Activated naive CD8-positive, alpha-beta T cell treated with anti-CD3 and anti-CD28 coated beads for 36 hours (primary cell): ENCODE measurements at regions not wholly inside any gene's neighbourhood (a gene's known extent, or its start where the extent isn't known, plus 50 kb on each side); places are given as distances from the start of the nearest gene placed in this dataset.
"Not testable (repeated sequence)": the region's sequence is repeated elsewhere in the genome, so short reads cannot be mapped to it uniquely, and the experiment has no call there.

ENCODE experiments used
- DNase-seq: peaks from one replicate; pipeline ENCODE4 v3.0.0; 2021
- H3K27ac Mint-ChIP-seq: one replicate; pipeline ENCODE4 v1.8.0; 2022; ENCODE audit warnings: mild to moderate bottlenecking, moderate library complexity, mixed read lengths
- H3K27me3 Mint-ChIP-seq: one replicate; pipeline ENCODE4 v1.8.0; 2022; ENCODE audit warnings: mild to moderate bottlenecking, mixed read lengths
- H3K36me3 Mint-ChIP-seq: one replicate; pipeline ENCODE4 v1.8.0; 2021; ENCODE audit warnings: mild to moderate bottlenecking, mixed read lengths
- H3K4me1 Mint-ChIP-seq: one replicate; pipeline ENCODE4 v1.8.0; 2021; ENCODE audit warnings: mixed read lengths
- H3K4me3 Mint-ChIP-seq: one replicate; pipeline ENCODE4 v1.8.0; 2022; ENCODE audit warnings: mild to moderate bottlenecking, moderate library complexity, mixed read lengths
- H3K9me3 Mint-ChIP-seq: one replicate; pipeline ENCODE4 v1.8.0; 2022; ENCODE audit warnings: mixed read lengths

DNA sequence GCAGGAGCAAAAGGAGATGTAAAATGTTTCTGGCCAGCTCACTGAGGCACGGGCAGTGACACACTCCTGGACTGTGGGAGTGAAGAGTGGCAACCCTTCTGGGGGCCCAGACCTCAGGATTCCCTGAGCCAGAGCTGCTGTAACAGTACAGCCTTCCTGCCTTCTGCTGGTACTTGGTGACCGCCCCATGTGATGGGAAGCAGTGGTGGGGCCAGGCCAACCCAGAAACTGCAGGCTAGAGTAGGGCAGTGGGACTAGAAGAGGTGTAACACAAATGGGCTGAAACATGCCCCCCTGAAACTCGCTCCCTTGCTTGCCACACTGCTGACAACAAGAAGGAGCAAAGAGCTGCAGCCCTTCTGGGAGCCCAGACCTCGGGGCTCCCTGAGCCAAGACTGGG is 217.1 kb upstream of the TRPC4 start:
- Mint-ChIP-seq H3K4me3 (no peak overlapping the region), H3K27ac (no peak overlapping the region), H3K36me3 (no peaks in the 10 kb centered on the region), H3K4me1 (no peaks in the 10 kb centered on the region), H3K27me3 (no peaks in the 10 kb centered on the region), H3K9me3 (peaks cover 14% of the 10 kb centered on the region)
- no peak for DNase-seq

DNA sequence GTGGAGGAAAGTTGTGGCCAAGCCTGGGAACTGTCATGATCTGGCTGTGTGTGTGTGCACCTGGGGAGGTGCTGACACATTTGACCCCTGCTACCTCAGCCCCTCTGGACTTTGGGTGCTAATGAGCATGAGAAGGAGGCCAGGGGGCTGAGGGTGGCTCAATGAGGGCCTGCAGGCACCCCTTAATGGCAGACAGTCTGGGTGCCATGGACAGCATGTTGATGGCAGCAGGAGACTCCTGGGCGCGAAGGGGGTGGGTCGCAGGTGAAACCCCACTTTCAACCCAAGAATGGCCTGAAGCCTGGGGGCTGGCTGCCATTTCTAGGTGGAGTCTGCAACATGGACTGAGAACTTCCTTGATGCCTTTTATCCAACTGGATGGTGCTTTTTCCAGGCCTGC is 216.4 kb upstream of the TRPC4 start:
- Mint-ChIP-seq H3K4me1 (no peaks in the 10 kb centered on the region), H3K27me3 (no peaks in the 10 kb centered on the region), H3K27ac (no peak overlapping the region), H3K4me3 (no peak overlapping the region), H3K36me3 (no peaks in the 10 kb centered on the region), H3K9me3 (peaks cover 20% of the 10 kb centered on the region)
- DNase-seq, result no peak

DNA sequence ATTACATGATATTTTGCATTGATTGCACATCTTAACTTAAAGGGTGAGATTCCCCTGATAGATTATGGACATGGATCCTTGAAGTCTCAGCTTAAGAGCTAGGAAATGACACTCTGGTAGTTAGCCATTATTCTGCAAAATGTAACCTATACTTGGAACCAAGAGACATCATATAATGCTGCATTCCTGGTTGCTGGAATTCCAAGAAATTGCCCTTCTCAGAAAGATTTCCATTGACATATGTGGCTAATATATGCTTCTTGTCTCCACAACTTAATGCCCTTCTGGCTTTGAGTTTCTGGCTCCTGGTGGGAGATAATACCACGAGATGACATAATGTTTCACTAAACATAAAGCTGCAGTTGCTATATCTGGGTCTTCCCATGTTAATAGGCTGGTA is 204.4 kb upstream of the TRPC4 start:
- H3K27ac Mint-ChIP-seq, result no peak overlapping the region
- no peak overlapping the region for H3K4me3 Mint-ChIP-seq
- H3K9me3 Mint-ChIP-seq, result peaks cover 4% of the 10 kb centered on the region
- H3K36me3 Mint-ChIP-seq, result no peaks in the 10 kb centered on the region
- no peaks in the 10 kb centered on the region for H3K4me1 Mint-ChIP-seq
- no peaks in the 10 kb centered on the region for H3K27me3 Mint-ChIP-seq
- no peak for DNase-seq

DNA sequence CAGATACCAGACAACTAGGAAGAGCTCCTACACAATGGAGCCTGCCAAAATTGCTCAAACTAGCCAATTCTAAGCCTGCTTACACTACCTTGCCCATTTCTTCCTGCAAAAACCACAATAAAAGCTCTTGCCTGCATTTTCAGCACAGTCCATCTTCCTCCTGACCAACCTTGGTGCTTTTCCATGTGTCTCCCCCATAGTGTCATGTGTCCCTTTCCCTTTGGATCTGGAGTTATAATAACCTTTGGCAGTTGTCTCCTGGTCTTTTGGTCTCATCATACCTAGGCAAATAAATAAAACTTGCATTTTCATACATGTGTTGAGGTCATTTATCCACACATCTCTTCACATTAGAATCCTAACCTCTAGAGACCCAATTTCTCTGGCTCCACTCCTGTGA is 203.1 kb upstream of the TRPC4 start:
- Mint-ChIP-seq H3K36me3 (no peaks in the 10 kb centered on the region), H3K27me3 (no peaks in the 10 kb centered on the region), H3K4me3 (no peak overlapping the region), H3K27ac (no peak overlapping the region), H3K9me3 (peaks cover 6% of the 10 kb centered on the region), H3K4me1 (no peaks in the 10 kb centered on the region)
- DNase-seq, result no peak

DNA sequence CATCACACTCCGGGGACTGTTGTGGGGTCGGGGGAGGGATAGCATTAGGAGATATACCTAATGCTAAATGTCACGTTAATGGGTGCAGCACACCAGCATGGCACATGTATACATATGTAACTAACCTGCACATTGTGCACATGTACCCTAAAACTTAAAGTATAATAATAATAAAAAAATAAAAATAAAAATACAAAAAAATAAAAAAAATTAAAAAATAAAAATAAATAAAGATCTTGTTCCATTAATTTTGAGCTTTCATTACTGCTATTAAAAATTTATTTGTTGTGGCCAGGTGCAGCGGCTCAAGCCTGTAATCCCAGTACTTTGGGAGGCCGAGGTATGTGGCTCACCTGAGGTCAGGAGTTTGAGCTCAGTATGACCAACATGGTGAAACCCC is 201.8 kb upstream of the TRPC4 start:
- not testable (repeated sequence) for H3K9me3 Mint-ChIP-seq, H3K4me1 Mint-ChIP-seq, H3K27me3 Mint-ChIP-seq, H3K27ac Mint-ChIP-seq, H3K36me3 Mint-ChIP-seq, H3K4me3 Mint-ChIP-seq, DNase-seq

DNA sequence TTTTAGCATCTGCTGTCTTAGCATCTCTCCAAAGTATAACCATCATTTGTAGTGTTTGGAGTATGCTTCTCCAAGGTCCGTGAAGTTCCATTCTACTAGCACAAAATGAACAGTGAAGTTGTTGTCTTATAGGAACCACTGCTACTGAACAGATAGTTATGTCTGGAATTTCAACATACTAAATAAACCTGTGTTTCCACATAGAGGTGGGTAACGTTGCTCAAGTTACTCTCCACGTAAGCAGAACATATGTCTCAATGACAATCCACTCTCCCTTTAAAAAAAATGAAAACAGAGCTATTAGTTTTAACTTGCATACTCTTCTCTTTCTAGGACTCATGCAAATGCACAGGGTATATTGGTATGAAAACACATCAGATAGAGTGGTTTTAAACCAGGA is 184.3 kb upstream of the TRPC4 start:
- DNase-seq, result no peak
- H3K27me3 Mint-ChIP-seq, result no peaks in the 10 kb centered on the region
- no peaks in the 10 kb centered on the region for H3K36me3 Mint-ChIP-seq
- H3K4me1 Mint-ChIP-seq, result no peaks in the 10 kb centered on the region
- H3K27ac Mint-ChIP-seq, result no peak overlapping the region
- no peak overlapping the region for H3K4me3 Mint-ChIP-seq
- H3K9me3 Mint-ChIP-seq, result no peaks in the 10 kb centered on the region

DNA sequence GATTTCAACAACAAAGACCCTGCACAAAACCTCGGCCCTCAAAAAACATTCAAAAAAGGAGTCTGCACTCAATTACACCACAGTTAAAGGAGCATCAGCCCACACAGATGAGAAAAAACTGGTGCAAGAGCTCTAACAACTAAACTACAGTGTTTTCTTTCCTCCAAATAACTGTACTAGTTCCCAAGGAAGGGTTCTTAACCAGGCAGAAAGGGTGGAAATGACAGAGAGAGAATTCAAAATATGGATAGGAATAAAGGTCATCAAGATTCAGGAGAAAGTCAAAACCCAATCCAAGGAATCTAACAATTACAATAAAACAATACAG is 176.4 kb upstream of the TRPC4 start:
- Mint-ChIP-seq H3K4me1 (no peaks in the 10 kb centered on the region), H3K27me3 (no peaks in the 10 kb centered on the region), H3K4me3 (no peak overlapping the region), H3K36me3 (peaks cover 9% of the 10 kb centered on the region), H3K27ac (no peak overlapping the region), H3K9me3 (peaks cover 12% of the 10 kb centered on the region)
- DNase-seq, result no peak

DNA sequence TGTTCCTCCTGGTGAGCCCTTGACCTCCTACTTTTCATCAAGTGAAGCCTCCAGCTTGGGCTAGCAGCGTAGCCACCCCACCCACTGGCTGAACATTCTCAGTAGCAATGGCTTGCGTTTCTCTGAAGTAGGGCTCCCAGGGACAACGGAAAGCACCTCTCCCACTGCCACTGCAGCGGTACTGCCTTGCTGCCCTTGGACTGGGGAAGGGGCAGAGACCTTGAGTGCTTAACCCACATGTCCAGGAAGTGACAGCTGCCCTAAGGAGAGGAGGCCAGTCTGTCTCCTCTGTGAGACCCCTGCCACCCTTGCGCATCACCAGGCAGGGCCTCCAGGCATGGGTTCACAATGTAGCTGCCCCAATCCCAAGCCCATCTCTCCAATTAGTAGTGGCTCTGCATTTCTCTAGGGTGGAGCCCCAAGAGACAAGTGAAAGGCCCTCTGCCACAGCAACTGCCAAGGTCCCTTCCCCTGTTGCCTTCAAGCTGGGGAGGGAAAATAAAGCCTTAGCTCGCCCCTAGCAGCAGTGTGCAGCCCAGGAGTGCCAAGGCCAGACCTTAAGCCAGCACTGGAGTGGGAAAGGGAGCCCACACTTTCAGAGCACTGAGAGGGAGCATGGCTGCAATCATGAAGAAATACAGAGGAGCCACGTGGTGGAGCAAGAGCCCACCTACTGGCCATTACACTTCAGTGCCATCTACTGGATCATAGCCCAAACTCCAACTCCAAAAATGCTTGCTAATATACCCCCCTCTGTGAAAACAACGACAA is 175.9 kb upstream of the TRPC4 start:
- Mint-ChIP-seq H3K4me1 (no peaks in the 10 kb centered on the region), H3K4me3 (no peak overlapping the region)

DNA sequence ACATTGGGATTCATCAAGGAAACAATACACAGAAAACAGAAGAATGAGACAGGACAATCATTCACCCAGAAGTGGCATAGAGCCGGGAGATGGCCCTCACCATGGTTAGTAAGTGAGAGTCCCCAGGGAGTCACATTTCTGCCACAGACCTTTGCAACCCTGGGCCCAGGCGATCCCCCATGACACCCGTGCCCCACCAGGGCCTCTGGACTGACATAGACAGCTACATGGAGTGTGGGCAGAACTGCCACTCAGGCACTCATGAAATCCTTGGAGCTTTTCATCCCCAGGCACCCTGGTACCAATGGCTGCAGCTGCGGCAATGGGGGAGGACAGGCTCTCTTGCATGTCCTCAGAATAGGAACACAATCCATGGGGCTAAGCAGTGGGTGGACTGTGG is 174.5 kb upstream of the TRPC4 start:
- no peaks in the 10 kb centered on the region for H3K27me3 Mint-ChIP-seq
- peaks cover 16% of the 10 kb centered on the region for H3K9me3 Mint-ChIP-seq
- no peak overlapping the region for H3K4me3 Mint-ChIP-seq
- no peaks in the 10 kb centered on the region for H3K4me1 Mint-ChIP-seq
- DNase-seq, result no peak
- H3K36me3 Mint-ChIP-seq, result peaks cover 11% of the 10 kb centered on the region
- H3K27ac Mint-ChIP-seq, result no peak overlapping the region

More for the DNA sequence above, 175.9 kb upstream of the TRPC4 start:
- H3K36me3 Mint-ChIP-seq, result peaks cover 9% of the 10 kb centered on the region
- H3K27ac Mint-ChIP-seq, result no peak overlapping the region
- no peaks in the 10 kb centered on the region for H3K27me3 Mint-ChIP-seq
- peaks cover 12% of the 10 kb centered on the region for H3K9me3 Mint-ChIP-seq
- no peak for DNase-seq

DNA sequence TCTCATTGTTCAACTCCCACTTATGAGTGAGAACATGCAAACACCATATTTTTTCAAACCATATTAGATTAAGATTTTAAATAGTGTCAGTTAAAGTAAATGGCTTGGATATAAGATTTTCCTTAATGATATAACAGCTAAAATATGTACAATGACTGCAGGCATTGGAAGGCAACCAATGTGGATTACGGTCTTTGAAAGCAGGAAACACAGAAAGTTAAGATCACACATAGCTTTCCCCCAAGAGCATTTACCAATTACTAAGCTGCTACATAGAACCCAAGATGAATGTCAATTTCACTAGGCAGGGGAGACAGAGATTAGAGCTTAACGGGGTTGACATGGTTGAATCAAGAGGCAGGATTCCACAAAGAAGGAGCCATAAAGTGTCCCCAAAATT is 173.2 kb upstream of the TRPC4 start:
- peaks cover 11% of the 10 kb centered on the region for H3K36me3 Mint-ChIP-seq
- H3K9me3 Mint-ChIP-seq, result peaks cover 14% of the 10 kb centered on the region
- no peak overlapping the region for H3K27ac Mint-ChIP-seq
- no peaks in the 10 kb centered on the region for H3K4me1 Mint-ChIP-seq
- DNase-seq, result no peak
- H3K4me3 Mint-ChIP-seq, result no peak overlapping the region
- H3K27me3 Mint-ChIP-seq, result no peaks in the 10 kb centered on the region

DNA sequence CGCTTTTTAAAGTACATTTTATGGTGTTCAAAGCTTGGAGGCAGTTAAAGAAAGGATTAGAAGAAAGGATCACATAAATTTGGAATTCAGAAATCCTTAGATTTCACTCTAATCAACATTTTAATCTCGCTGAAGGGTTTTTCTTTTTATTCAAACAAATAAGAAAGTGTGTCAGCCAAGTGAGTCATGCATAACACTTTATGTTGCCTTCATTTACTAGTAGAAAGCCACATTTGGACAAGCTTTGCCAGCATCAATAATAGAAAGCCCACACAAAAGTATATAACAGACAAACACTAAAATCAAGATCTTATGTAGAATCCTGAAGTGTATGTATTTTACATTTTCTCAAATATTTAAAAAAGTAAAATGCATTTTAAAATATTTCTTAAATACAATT is 154.9 kb upstream of the TRPC4 start:
- Mint-ChIP-seq H3K27me3 (no peaks in the 10 kb centered on the region), H3K36me3 (no peaks in the 10 kb centered on the region), H3K4me1 (no peaks in the 10 kb centered on the region)

DNA sequence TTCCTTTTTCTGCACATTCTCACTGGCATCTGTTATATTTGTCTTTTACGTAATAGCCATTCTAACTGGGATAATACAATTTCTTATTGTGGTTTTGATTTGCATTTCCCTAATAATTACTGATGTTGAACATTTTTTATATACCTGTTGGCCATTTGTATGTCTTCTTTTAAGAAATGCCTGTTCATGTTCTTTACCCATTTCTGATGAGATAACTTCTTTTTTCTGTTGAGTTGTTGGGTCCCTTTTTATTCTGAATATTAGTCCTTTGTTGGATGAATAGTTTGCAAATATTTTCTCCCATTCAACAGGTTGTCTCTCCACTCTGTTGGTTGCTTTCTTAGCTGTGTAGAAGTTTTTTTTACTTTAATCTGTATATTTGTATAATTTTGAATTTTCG is 147.7 kb upstream of the TRPC4 start:
- Mint-ChIP-seq H3K36me3 (no peaks in the 10 kb centered on the region), H3K27me3 (no peaks in the 10 kb centered on the region), H3K4me3 (no peak overlapping the region), H3K4me1 (no peaks in the 10 kb centered on the region), H3K9me3 (peaks cover 42% of the 10 kb centered on the region), H3K27ac (no peak overlapping the region)
- no peak for DNase-seq

More for the DNA sequence above, 154.9 kb upstream of the TRPC4 start:
- Mint-ChIP-seq H3K9me3 (peaks cover 25% of the 10 kb centered on the region), H3K27ac (no peak overlapping the region), H3K4me3 (no peak overlapping the region)
- DNase-seq, result no peak

DNA sequence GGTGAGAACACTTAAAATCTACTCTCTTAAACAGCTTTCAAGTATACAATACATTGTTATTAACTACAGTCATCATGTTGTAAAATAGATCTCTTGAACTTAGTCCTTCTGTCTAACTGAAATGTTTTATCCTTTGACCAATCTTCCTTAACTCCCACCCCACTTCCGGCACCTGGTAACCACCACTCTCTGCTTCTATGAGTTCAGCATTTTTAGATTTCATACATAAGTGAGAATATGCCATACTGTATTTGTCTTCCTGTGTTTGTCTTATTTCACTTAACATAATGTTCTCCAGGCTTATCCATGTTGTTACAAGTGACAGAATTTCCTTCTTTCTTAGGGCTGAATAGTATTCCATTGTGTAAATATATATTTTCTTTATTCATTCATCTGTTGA is 144.1 kb upstream of the TRPC4 start:
- H3K27ac Mint-ChIP-seq, result no peak overlapping the region
- no peaks in the 10 kb centered on the region for H3K27me3 Mint-ChIP-seq
- no peaks in the 10 kb centered on the region for H3K36me3 Mint-ChIP-seq
- no peak overlapping the region for H3K4me3 Mint-ChIP-seq
- H3K9me3 Mint-ChIP-seq, result peaks cover 20% of the 10 kb centered on the region
- DNase-seq, result no peak
- H3K4me1 Mint-ChIP-seq, result no peaks in the 10 kb centered on the region

DNA sequence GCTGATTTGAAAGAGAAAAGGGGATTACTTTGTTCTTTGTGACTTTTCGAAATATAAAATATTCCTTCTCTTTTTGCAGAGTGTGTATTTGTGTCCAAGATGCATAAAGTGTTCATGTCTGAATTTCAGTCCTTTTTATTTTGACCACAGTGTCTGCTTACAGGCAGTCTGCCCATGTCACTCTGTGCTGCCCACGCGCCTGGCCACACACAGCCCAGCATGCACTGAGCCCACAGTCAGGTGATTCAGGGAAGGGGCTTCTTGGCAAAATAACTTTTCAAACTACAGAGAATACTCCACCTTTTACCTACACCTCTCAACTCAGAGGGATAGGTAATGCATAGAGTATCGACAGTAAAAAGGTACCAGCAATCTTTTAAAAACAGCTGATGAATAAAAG is 142.5 kb upstream of the TRPC4 start:
- no peaks in the 10 kb centered on the region for H3K27me3 Mint-ChIP-seq
- no peaks in the 10 kb centered on the region for H3K36me3 Mint-ChIP-seq
- no peak for DNase-seq
- peaks cover 9% of the 10 kb centered on the region for H3K9me3 Mint-ChIP-seq
- no peaks in the 10 kb centered on the region for H3K4me1 Mint-ChIP-seq
- H3K27ac Mint-ChIP-seq, result no peak overlapping the region
- no peak overlapping the region for H3K4me3 Mint-ChIP-seq

DNA sequence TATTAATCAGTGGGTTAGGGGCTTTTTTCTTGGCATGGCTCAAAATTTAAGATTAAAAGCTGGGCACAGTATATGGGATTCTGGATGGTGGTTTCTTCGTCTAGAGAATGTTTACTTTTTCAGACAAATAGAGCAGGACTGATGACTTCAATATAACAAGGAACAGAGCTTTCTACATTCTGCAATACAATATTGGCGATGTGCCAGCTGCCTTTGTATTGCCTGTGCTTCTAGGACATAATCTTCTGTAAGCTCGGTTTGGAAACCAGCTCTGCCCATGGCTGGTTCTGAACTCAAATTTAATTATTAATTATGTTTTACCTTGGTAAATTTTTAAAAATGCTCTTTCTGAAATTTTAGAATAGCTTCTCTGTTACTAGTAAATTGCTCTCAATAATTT is 139.1 kb upstream of the TRPC4 start:
- no peaks in the 10 kb centered on the region for H3K27me3 Mint-ChIP-seq
- H3K36me3 Mint-ChIP-seq, result no peaks in the 10 kb centered on the region
- no peak overlapping the region for H3K27ac Mint-ChIP-seq
- DNase-seq, result no peak
- H3K4me1 Mint-ChIP-seq, result no peaks in the 10 kb centered on the region
- H3K9me3 Mint-ChIP-seq, result peaks cover 5% of the 10 kb centered on the region
- no peak overlapping the region for H3K4me3 Mint-ChIP-seq

DNA sequence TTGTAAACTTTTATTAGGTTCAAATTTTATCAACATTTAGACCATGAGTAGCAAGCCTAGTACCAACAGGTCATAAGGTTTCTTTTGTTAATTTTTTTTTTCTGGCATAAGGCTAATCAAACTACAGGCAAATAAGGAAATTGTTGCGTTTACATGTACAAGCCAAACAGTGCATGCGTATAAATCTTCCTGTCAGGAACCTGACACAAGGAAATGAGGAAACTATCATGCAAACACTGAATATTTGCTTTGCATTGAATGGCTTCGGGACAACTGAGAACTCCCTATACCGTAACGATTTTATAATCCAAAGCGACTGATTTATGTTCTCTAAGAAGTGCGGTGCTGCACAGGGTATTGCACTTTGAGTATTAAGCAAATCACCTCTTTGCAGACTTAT is 133.0 kb upstream of the TRPC4 start:
- Mint-ChIP-seq H3K36me3 (no peaks in the 10 kb centered on the region), H3K4me1 (no peaks in the 10 kb centered on the region)

More for the DNA sequence above, 133.0 kb upstream of the TRPC4 start:
- H3K27me3 Mint-ChIP-seq, result no peaks in the 10 kb centered on the region
- H3K4me3 Mint-ChIP-seq, result no peak overlapping the region
- H3K27ac Mint-ChIP-seq, result no peak overlapping the region
- H3K9me3 Mint-ChIP-seq, result peaks cover 2% of the 10 kb centered on the region
- DNase-seq, result no peak
